ENCODE measurements at regions not wholly inside any gene's neighbourhood (a gene's known extent, or its start where the extent isn't known, plus 50 kb on each side); places are given as distances from the start of the nearest gene placed in this dataset.

DNA sequence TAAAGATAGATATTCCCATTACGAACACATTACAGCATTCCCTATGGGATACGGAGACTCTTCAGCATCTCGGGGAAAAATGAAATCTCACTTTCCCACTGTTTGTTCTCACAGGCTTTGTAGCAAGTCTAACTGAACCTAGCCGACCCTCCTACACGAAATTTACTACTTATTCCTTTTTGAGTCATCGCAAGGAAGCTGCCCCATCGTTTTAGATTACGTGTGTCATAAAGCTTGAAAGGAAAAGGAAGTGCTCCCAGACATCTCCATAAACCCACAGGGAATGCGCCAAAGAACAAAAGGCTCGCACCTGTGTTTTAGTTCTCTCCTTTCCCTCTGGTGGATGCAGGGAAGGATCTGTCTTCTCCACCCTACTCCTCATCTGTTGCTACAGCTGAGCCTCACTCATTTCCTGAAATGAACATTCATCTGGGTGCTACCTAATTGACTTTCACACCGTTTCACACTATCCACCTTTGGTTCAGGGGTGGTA lies 76.2 kb upstream of the STK39 start:
- TF ChIP-seq, protein P1, sequence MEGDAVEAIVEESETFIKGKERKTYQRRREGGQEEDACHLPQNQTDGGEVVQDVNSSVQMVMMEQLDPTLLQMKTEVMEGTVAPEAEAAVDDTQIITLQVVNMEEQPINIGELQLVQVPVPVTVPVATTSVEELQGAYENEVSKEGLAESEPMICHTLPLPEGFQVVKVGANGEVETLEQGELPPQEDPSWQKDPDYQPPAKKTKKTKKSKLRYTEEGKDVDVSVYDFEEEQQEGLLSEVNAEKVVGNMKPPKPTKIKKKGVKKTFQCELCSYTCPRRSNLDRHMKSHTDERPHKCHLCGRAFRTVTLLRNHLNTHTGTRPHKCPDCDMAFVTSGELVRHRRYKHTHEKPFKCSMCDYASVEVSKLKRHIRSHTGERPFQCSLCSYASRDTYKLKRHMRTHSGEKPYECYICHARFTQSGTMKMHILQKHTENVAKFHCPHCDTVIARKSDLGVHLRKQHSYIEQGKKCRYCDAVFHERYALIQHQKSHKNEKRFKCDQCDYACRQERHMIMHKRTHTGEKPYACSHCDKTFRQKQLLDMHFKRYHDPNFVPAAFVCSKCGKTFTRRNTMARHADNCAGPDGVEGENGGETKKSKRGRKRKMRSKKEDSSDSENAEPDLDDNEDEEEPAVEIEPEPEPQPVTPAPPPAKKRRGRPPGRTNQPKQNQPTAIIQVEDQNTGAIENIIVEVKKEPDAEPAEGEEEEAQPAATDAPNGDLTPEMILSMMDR (conservative IDR thresholded peaks at IDR 0.05 in 1 of 2, IDR thresholded peaks at IDR 0.05 in 1 of 2; ENCODE audit: extremely low read depth in 1 of 2, insufficient read depth in 1 of 2, low read depth in 1 of 2, low read length in 2 of 2) = no peak
- TF ChIP-seq EZH2 (IDR thresholded peaks at IDR 0.05; ENCODE audit: borderline replicate concordance, low read length) = no peak
